Esophagus muscularis mucosa (tissue), 4 donors: ENCODE measurements at regions not wholly inside any gene's neighbourhood (a gene's known extent, or its start where the extent isn't known, plus 50 kb on each side); places are given as distances from the start of the nearest gene placed in this dataset.

Experiments
- DNase-seq: peaks from one replicate; pipeline ENCODE4 v3.0.0-alpha.2; 2017; ENCODE audit errors: extremely low spot score
- H3K27ac ChIP-seq, 4 donors: fragments of 200-600 bp; sonication (generic); replicated peaks in 1 of 4; 1 replicate in 3 of 4; 2 replicates in 1 of 4; pipeline ENCODE4 v1.5.1; 2016 to 2019; ENCODE audit warnings: mild to moderate bottlenecking in 1 of 4
- H3K27me3 ChIP-seq, 4 donors: fragments of 200-600 bp; sonication (generic); one replicate each; pipeline versions ENCODE4 v1.5.1 to v1.6.0; 2016 to 2019
- H3K36me3 ChIP-seq, 4 donors: fragments of 200-600 bp; sonication (generic); one replicate each; pipeline ENCODE4 v1.5.1; 2016 to 2019
- H3K4me1 ChIP-seq, 4 donors: fragments of 200-600 bp; sonication (generic); one replicate each; pipeline ENCODE4 v1.5.1; 2016 to 2019
- H3K4me3 ChIP-seq, 4 donors: fragments of 200-600 bp; sonication (generic); 1 replicate in 2 of 4; 2 replicates in 2 of 4; pipeline ENCODE4 v1.5.1; 2016 to 2019; ENCODE audit warnings: mild to moderate bottlenecking in 4 of 4, moderate library complexity in 1 of 4
- H3K9me3 ChIP-seq, 4 donors: fragments of 200-600 bp; sonication (generic); 1 replicate in 3 of 4; 2 replicates in 1 of 4; pipeline ENCODE4 v1.5.1; 2016 to 2019
- CTCF ChIP-seq, 3 experiments: fragments of 200-600 bp in 2 of 3; fragments of 450-650 bp in 1 of 3; sonication (generic) in 2 of 3; IDR thresholded peaks; one replicate each; pipeline ENCODE4 v1.5.1; 2017 to 2019; ENCODE audit warnings: antibody characterized with exemption in 3 of 3, mild to moderate bottlenecking in 2 of 3, moderate library complexity in 1 of 3
- EP300 ChIP-seq: sonication (generic); formaldehyde crosslinking; IDR thresholded peaks from one replicate; pipeline ENCODE4 v1.6.1; 2017; ENCODE audit warnings: antibody characterized with exemption
- POLR2A ChIP-seq: fragments of 450-650 bp; IDR thresholded peaks from one replicate; pipeline ENCODE4 v1.6.1; 2017; ENCODE audit warnings: antibody characterized with exemption, moderate library complexity, mild to moderate bottlenecking, low read depth
- POLR2AphosphoS5 ChIP-seq, 2 donors: sonication (generic); formaldehyde crosslinking; IDR thresholded peaks; one replicate each; pipeline ENCODE4 v1.6.1; 2017; ENCODE audit warnings: antibody characterized with exemption in 2 of 2
- WGBS: methylation state at CpG from one replicate; pipeline ENCODE4 v1.1.5; 2018; 5-methylcytosine and 5-hydroxymethylcytosine counted together
- intact Hi-C: fragments of 100-400 bp; cut with DNase I; formaldehyde crosslinking; loops from one replicate; pipeline ENCODE4 v1.15.1; 2023

- Histone ChIP-seq H3K4me1 (peaks cover 0 to 8% (median 0%) of the 10 kb centered on the region in 4 donors), H3K36me3 (no peaks in the 10 kb centered on the region), H3K4me3 (no peak overlapping the region), H3K9me3 (no peaks in the 10 kb centered on the region), H3K27ac (no peak overlapping the region), H3K27me3 (peaks cover 0 to 86% (median 0%) of the 10 kb centered on the region in 4 donors)
- intact Hi-C loops, result no loop called here
- 65% methylated on average over 5 of the region's 9 CpGs for WGBS
- no peak for DNase-seq
- TF ChIP-seq EP300 (no peak), CTCF (IDR thresholded peaks at IDR 0.05) (no peak), POLR2A (no peak), POLR2AphosphoS5 (IDR thresholded peaks at IDR 0.05) (no peak)
Measured at GRCh38 chr4:3858765-3859388, 92.7 kb downstream of the ADRA2C start.

GRCh38 chr4:3859571-3859970 is 93.4 kb downstream of the ADRA2C start:
- TF ChIP-seq POLR2AphosphoS5 (IDR thresholded peaks at IDR 0.05), result no peak
- no peak for TF ChIP-seq POLR2A
- no peak for TF ChIP-seq CTCF (IDR thresholded peaks at IDR 0.05)
- no peak for TF ChIP-seq EP300
- Histone ChIP-seq H3K9me3 (no peaks in the 10 kb centered on the region), H3K4me3 (no peak overlapping the region), H3K36me3 (no peaks in the 10 kb centered on the region), H3K4me1 (peaks cover 0 to 8% (median 0%) of the 10 kb centered on the region in 4 donors), H3K27me3 (peaks cover 0 to 86% (median 0%) of the 10 kb centered on the region in 4 donors), H3K27ac (no peak overlapping the region)
- WGBS, result 94% methylated on average over 8 of the region's 8 CpGs
- intact Hi-C loops, result no loop called here
- DNase-seq, result no peak

- no peak overlapping the region for H3K4me3 ChIP-seq
- no peaks in the 10 kb centered on the region for H3K36me3 ChIP-seq
- 58% methylated on average over 25 of the region's 35 CpGs for WGBS
- H3K27ac ChIP-seq, result no peak overlapping the region
- H3K9me3 ChIP-seq, result no peaks in the 10 kb centered on the region
- no peak for TF ChIP-seq POLR2A
- no peak for DNase-seq
- peaks cover 0 to 86% (median 0%) of the 10 kb centered on the region in 4 donors for H3K27me3 ChIP-seq
- peaks cover 0 to 8% (median 0%) of the 10 kb centered on the region in 4 donors for H3K4me1 ChIP-seq
- intact Hi-C loops, result no loop called here
Measured at GRCh38 chr4:3860061-3860912, 94.1 kb downstream of the ADRA2C start.

- H3K36me3 ChIP-seq, result no peaks in the 10 kb centered on the region
- no peak overlapping the region for H3K4me3 ChIP-seq
- intact Hi-C loops, result no loop called here
- 85% methylated on average over 22 of the region's 28 CpGs for WGBS
- H3K27ac ChIP-seq, result no peak overlapping the region
- H3K9me3 ChIP-seq, result no peaks in the 10 kb centered on the region
- H3K4me1 ChIP-seq, result peaks cover 0 to 8% (median 0%) of the 10 kb centered on the region in 4 donors
- H3K27me3 ChIP-seq, result peaks cover 0 to 86% (median 0%) of the 10 kb centered on the region in 4 donors
- TF ChIP-seq EP300 (no peak), POLR2AphosphoS5 (IDR thresholded peaks at IDR 0.05) (no peak), POLR2A (no peak), CTCF (IDR thresholded peaks at IDR 0.05) (no peak)
- no peak for DNase-seq
Measured at GRCh38 chr4:3860913-3861636, 94.9 kb downstream of the ADRA2C start.
